GM13977 (cell line): ENCODE measurements at regions not wholly inside any gene's neighbourhood (a gene's known extent, or its start where the extent isn't known, plus 50 kb on each side); places are given as distances from the start of the nearest gene placed in this dataset.

Experiments
- DNase-seq: peaks from one replicate; pipeline ENCODE4 v3.0.0; 2012; ENCODE audit warnings: low spot score
- CTCF ChIP-seq: IDR thresholded peaks from 2 replicates; pipeline ENCODE4 v1.5.1; 2012; ENCODE audit warnings: mild to moderate bottlenecking, control low read depth; ENCODE audit not compliant: insufficient read depth; ENCODE audit errors: extremely low read depth, missing control alignments
- in situ Hi-C: fragments of 300-500 bp; cut with MboI; formaldehyde crosslinking; loops from one replicate; pipeline ENCODE4 v1.12.0; 2022; ENCODE audit warnings: low sequenced_read_pairs, low pct_unique_long_range_greater_than_20kb, mixed read lengths, inconsistent platforms; ENCODE audit not compliant: unreplicated experiment

GRCh38 chr16:63933841-63934240 is 1188.0 kb downstream of the CDH11 start:
- in situ Hi-C loops: no loop called here
- DNase-seq: no peak
- TF ChIP-seq CTCF: no peak

DNA sequence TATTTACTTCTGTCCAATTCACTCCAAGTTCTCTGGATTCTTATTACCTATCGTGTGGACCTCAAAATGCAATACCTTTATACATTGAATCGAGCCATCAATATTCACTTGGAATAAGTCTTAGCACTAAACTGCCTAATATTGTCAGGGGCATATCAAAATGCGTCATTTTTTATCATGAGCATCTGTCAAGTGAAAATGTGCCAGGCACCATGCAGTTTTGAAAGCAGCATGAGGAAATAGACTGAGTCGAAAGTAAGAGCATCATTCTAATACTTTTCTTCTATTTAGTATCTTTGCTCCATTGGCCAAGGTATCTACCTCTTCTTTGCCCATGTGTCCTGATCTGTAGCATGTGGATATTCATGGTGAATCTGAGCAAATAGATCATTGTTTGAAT is 1193.4 kb downstream of the CDH11 start:
- no peak for TF ChIP-seq CTCF
- in situ Hi-C loops: no loop called here
- DNase-seq: no peak

DNA sequence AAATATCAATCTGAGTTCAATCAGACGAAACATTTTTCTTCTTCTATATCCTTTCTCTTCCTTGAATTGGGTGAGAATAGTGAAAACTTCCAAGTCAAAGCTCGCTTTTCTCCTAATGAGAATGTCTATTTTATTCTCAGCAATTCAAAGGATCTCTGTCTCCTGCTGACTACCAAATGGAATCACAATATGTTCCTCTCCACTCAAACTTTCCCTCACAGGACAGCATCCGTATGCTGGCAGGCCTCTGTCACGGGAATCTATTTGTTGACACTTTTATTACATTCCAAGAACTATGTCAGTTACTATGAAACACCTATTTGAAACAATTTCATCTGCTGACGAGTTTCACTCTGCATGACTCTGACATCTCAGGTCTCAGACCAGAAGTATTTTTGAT is 1196.6 kb downstream of the CDH11 start:
- in situ Hi-C loops: no loop called here
- DNase-seq: no peak
- TF ChIP-seq CTCF: no peak

GRCh38 chr16:63922560-63922959 is 1199.3 kb downstream of the CDH11 start:
- in situ Hi-C loops: no loop called here
- no peak for DNase-seq
- no peak for TF ChIP-seq CTCF

DNA sequence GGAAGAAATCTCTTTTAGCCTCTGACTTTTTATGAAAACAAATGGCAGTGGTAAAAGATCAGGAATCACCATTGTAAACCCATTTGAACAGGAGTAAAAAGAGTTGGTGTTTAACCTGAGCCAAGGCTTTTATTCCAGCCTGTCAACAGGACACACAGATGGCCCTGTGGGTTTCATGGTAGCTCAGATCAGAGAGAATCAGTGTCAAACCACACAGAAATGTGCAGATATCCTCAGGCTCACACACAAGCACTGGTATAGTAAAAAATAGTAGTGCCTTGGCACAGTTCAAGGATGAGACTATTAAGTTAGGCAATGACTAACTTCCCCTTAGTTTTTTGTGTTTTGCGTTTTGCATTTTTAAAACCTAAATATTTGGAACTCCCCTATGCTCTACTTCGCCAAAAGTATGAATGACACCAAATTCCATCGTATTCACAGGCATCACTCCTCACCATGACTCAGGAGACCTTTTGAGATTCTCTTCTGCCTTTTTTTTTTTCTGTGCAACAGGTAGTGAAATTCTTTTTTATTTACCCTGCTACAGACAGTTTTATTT is 1200.0 kb downstream of the CDH11 start:
- no peak for DNase-seq
- no peak for TF ChIP-seq CTCF
- in situ Hi-C loops: no loop called here

GRCh38 chr16:63913290-63913689 is 1208.6 kb downstream of the CDH11 start:
- in situ Hi-C loops: no loop called here
- TF ChIP-seq CTCF: no peak
- DNase-seq: no peak

DNA sequence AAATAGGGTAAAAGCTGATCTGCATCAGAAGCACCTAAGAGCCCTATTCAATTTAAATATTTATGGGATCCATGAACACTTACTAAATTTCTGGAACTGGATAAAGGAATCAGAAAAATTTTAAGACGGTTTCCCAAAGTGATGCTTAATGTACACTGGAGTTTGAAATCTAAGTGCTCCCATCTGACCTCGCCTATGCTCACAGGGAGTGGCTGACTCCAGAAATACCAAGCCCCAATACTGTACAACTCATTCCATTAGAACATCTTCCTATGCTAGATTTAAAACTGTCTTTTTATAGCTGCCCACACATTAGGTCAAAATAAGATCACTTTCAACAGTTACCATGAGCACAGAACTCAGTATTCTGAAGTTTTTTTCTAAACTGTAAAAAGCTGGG is 1214.6 kb downstream of the CDH11 start:
- no peak for DNase-seq
- in situ Hi-C loops: no loop called here
- TF ChIP-seq CTCF: no peak
